ENCODE measurements at regions not wholly inside any gene's neighbourhood (a gene's known extent, or its start where the extent isn't known, plus 50 kb on each side); places are given as distances from the start of the nearest gene placed in this dataset.

GRCh38 chr21:35753308-35753707 lies 307.0 kb downstream of the SETD4 start:
- DNase-seq, result no peak
- H3K4me1 Mint-ChIP-seq, result no peaks in the 10 kb centered on the region
- no peak overlapping the region for H3K4me3 Mint-ChIP-seq
- H3K4me3 ChIP-seq (replicated peaks in 1 of 3; ENCODE audit: low read depth in 2 of 3, low read length in 3 of 3), result no peak overlapping the region
- H3K27ac Mint-ChIP-seq, result no peak overlapping the region
- peaks cover 0 to 11% (median 0%) of the 10 kb centered on the region in 3 donors for H3K27me3 Mint-ChIP-seq (ENCODE audit: low read depth in 3 of 3)
- H3K79me2 ChIP-seq (ENCODE audit: insufficient read depth, low read length), result no peaks in the 10 kb centered on the region
- H3K9me3 Mint-ChIP-seq, result peaks cover 0 to 7% (median 3%) of the 10 kb centered on the region in 7 donors
- 100% methylated on average over 1 of the region's 2 CpGs for WGBS (ENCODE audit: insufficient coverage)
- no peaks in the 10 kb centered on the region for H3K4me1 ChIP-seq (ENCODE audit: control insufficient read depth in 1 of 2, insufficient read depth in 2 of 2, low read length in 2 of 2)
- H4K20me1 ChIP-seq (ENCODE audit: insufficient read depth, low read length), result no peaks in the 10 kb centered on the region
- H3K27ac ChIP-seq (ENCODE audit: low read depth in 1 of 2, low read length in 2 of 2), result no peak overlapping the region
- H3K9me3 ChIP-seq (replicated peaks in 1 of 2; ENCODE audit: control insufficient read depth in 1 of 2, insufficient read depth in 1 of 2, low read length in 2 of 2), result no peaks in the 10 kb centered on the region
- H3K9ac ChIP-seq (ENCODE audit: insufficient read depth, low read length, poor library complexity, severe bottlenecking), result no peak overlapping the region
- TF ChIP-seq CTCF (IDR thresholded peaks at IDR 0.05), result no peak
- no peaks in the 10 kb centered on the region for H3K27me3 ChIP-seq (ENCODE audit: control insufficient read depth in 2 of 2, insufficient read depth in 2 of 2, low read length in 2 of 2)
- H3K36me3 ChIP-seq (replicated peaks in 1 of 2; ENCODE audit: control insufficient read depth in 1 of 2, insufficient read depth in 2 of 2, low read length in 2 of 2), result no peaks in the 10 kb centered on the region
- no peaks in the 10 kb centered on the region for H3K36me3 Mint-ChIP-seq
- no peak overlapping the region for H3K4me2 ChIP-seq (replicated peaks; ENCODE audit: extremely low read depth, low read length, poor library complexity, severe bottlenecking)
- no peak overlapping the region for H2AFZ ChIP-seq (ENCODE audit: insufficient read depth, low read depth, low read length, poor library complexity, severe bottlenecking)
- intact Hi-C loops (cut with micrococcal nuclease), result no loop called here

- H3K4me2 ChIP-seq (replicated peaks; ENCODE audit: extremely low read depth, low read length, poor library complexity, severe bottlenecking), result no peak overlapping the region
- Mint-ChIP-seq H3K4me3 (no peak overlapping the region), H3K36me3 (no peaks in the 10 kb centered on the region), H3K9me3 (peaks cover 0 to 7% (median 3%) of the 10 kb centered on the region in 7 donors), H3K27ac (no peak overlapping the region), H3K27me3 (ENCODE audit: low read depth in 3 of 3) (peaks cover 0 to 9% (median 1%) of the 10 kb centered on the region in 3 donors), H3K4me1 (no peaks in the 10 kb centered on the region)
- no peak overlapping the region for H3K27ac ChIP-seq (ENCODE audit: low read depth in 1 of 2, low read length in 2 of 2)
- no peaks in the 10 kb centered on the region for H3K4me1 ChIP-seq (ENCODE audit: control insufficient read depth in 1 of 2, insufficient read depth in 2 of 2, low read length in 2 of 2)
- no peak for TF ChIP-seq CTCF (IDR thresholded peaks at IDR 0.05)
- H4K20me1 ChIP-seq (ENCODE audit: insufficient read depth, low read length), result no peaks in the 10 kb centered on the region
- no peak for DNase-seq
- no peak overlapping the region for H3K9ac ChIP-seq (ENCODE audit: insufficient read depth, low read length, poor library complexity, severe bottlenecking)
- intact Hi-C loops (cut with micrococcal nuclease), result no loop called here
- H3K27me3 ChIP-seq (ENCODE audit: control insufficient read depth in 2 of 2, insufficient read depth in 2 of 2, low read length in 2 of 2), result no peaks in the 10 kb centered on the region
- H3K36me3 ChIP-seq (replicated peaks in 1 of 2; ENCODE audit: control insufficient read depth in 1 of 2, insufficient read depth in 2 of 2, low read length in 2 of 2), result no peaks in the 10 kb centered on the region
- no peaks in the 10 kb centered on the region for H3K79me2 ChIP-seq (ENCODE audit: insufficient read depth, low read length)
- H2AFZ ChIP-seq (ENCODE audit: insufficient read depth, low read depth, low read length, poor library complexity, severe bottlenecking), result no peak overlapping the region
- no peak overlapping the region for H3K4me3 ChIP-seq (replicated peaks in 1 of 3; ENCODE audit: low read depth in 2 of 3, low read length in 3 of 3)
- no peaks in the 10 kb centered on the region for H3K9me3 ChIP-seq (replicated peaks in 1 of 2; ENCODE audit: control insufficient read depth in 1 of 2, insufficient read depth in 1 of 2, low read length in 2 of 2)
Observed at GRCh38 chr21:35751171-35751570, 309.2 kb downstream of the SETD4 start.

Measured in CD14-positive monocyte (primary cell).